ENCODE measurements at regions not wholly inside any gene's neighbourhood (a gene's known extent, or its start where the extent isn't known, plus 50 kb on each side); places are given as distances from the start of the nearest gene placed in this dataset.

DNA sequence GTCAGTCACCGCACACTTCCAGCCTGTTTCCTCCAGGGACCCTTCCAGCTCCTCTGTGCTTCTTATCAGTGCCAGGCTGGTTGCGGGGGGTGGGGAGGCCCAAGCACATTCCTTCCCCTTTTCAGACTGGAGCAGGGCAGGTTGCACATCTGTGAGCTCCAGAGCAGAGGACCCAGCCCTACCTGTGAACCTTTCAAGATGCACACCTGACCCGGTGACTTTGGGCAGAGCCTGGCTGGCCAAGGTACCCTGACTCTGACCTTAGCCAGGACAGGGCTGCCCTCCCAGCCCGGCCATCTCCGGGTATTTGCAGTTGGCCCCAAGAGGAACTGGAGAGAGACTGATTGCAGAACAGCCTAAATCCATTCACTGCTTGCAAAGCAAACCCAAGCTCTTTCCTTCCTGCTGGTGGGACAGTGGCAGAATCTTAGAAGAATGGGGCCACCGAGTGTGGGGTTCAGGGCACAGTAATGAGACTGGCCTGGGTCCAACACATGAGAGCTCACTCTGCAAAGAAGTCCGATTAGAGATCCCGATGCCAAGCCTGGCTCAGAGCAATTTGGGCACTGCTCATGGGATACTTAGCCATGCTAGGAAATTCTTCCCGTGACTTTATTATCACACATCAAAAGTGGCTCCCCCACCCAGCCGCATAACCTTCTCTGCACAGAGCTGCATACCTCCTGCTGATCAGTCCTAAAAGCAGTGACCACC is 64.7 kb upstream of the CCND1 start (continued):
- TF ChIP-seq, protein P1, sequence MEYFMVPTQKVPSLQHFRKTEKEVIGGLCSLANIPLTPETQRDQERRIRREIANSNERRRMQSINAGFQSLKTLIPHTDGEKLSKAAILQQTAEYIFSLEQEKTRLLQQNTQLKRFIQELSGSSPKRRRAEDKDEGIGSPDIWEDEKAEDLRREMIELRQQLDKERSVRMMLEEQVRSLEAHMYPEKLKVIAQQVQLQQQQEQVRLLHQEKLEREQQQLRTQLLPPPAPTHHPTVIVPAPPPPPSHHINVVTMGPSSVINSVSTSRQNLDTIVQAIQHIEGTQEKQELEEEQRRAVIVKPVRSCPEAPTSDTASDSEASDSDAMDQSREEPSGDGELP (CRISPR knock-in tag; IDR thresholded peaks at IDR 0.05; ENCODE audit: borderline replicate concordance): no peak
- TF ChIP-seq, protein P2, sequence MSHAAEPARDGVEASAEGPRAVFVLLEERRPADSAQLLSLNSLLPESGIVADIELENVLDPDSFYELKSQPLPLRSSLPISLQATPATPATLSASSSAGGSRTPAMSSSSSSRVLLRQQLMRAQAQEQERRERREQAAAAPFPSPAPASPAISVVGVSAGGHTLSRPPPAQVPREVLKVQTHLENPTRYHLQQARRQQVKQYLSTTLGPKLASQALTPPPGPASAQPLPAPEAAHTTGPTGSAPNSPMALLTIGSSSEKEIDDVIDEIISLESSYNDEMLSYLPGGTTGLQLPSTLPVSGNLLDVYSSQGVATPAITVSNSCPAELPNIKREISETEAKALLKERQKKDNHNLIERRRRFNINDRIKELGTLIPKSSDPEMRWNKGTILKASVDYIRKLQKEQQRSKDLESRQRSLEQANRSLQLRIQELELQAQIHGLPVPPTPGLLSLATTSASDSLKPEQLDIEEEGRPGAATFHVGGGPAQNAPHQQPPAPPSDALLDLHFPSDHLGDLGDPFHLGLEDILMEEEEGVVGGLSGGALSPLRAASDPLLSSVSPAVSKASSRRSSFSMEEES (CRISPR knock-in tag; IDR thresholded peaks at IDR 0.05): no peak
- TF ChIP-seq, protein P3, sequence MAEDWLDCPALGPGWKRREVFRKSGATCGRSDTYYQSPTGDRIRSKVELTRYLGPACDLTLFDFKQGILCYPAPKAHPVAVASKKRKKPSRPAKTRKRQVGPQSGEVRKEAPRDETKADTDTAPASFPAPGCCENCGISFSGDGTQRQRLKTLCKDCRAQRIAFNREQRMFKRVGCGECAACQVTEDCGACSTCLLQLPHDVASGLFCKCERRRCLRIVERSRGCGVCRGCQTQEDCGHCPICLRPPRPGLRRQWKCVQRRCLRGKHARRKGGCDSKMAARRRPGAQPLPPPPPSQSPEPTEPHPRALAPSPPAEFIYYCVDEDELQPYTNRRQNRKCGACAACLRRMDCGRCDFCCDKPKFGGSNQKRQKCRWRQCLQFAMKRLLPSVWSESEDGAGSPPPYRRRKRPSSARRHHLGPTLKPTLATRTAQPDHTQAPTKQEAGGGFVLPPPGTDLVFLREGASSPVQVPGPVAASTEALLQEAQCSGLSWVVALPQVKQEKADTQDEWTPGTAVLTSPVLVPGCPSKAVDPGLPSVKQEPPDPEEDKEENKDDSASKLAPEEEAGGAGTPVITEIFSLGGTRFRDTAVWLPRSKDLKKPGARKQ (CRISPR knock-in tag; IDR thresholded peaks at IDR 0.05): no peak
- TF ChIP-seq HDAC1 (IDR thresholded peaks at IDR 0.05): no peak
- TF ChIP-seq, protein P4, sequence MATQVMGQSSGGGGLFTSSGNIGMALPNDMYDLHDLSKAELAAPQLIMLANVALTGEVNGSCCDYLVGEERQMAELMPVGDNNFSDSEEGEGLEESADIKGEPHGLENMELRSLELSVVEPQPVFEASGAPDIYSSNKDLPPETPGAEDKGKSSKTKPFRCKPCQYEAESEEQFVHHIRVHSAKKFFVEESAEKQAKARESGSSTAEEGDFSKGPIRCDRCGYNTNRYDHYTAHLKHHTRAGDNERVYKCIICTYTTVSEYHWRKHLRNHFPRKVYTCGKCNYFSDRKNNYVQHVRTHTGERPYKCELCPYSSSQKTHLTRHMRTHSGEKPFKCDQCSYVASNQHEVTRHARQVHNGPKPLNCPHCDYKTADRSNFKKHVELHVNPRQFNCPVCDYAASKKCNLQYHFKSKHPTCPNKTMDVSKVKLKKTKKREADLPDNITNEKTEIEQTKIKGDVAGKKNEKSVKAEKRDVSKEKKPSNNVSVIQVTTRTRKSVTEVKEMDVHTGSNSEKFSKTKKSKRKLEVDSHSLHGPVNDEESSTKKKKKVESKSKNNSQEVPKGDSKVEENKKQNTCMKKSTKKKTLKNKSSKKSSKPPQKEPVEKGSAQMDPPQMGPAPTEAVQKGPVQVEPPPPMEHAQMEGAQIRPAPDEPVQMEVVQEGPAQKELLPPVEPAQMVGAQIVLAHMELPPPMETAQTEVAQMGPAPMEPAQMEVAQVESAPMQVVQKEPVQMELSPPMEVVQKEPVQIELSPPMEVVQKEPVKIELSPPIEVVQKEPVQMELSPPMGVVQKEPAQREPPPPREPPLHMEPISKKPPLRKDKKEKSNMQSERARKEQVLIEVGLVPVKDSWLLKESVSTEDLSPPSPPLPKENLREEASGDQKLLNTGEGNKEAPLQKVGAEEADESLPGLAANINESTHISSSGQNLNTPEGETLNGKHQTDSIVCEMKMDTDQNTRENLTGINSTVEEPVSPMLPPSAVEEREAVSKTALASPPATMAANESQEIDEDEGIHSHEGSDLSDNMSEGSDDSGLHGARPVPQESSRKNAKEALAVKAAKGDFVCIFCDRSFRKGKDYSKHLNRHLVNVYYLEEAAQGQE (IDR thresholded peaks at IDR 0.05; ENCODE audit: borderline replicate concordance): no peak
- TF ChIP-seq, protein P4 (CRISPR knock-in tag; IDR thresholded peaks at IDR 0.05; ENCODE audit: low read depth): no peak
- TF ChIP-seq BHLHE40 (IDR thresholded peaks at IDR 0.05; ENCODE audit: low read length): 0 out of 2 replicates have a peak, but pooled peaks have one; percentile 12
- TF ChIP-seq CHD4 (IDR thresholded peaks at IDR 0.05; ENCODE audit: insufficient read depth, insufficient replicate concordance, low read depth, low read length, poor library complexity, severe bottlenecking): no peak
- TF ChIP-seq, protein P5, sequence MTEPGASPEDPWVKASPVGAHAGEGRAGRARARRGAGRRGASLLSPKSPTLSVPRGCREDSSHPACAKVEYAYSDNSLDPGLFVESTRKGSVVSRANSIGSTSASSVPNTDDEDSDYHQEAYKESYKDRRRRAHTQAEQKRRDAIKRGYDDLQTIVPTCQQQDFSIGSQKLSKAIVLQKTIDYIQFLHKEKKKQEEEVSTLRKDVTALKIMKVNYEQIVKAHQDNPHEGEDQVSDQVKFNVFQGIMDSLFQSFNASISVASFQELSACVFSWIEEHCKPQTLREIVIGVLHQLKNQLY (CRISPR knock-in tag; conservative IDR thresholded peaks at IDR 0.05): no peak
- no peak for TF ChIP-seq TRIM24 (IDR thresholded peaks at IDR 0.05)
- peak; percentile 53 for TF ChIP-seq CBFA2T3 (IDR thresholded peaks at IDR 0.05)
- TF ChIP-seq GTF2E2 (tag; IDR thresholded peaks at IDR 0.05): no peak
- no peak for TF ChIP-seq U2AF2 (optimal IDR thresholded peaks at IDR 0.05; ENCODE audit: low read depth, low read length)
